GM12872 (cell line): ENCODE measurements at regions not wholly inside any gene's neighbourhood (a gene's known extent, or its start where the extent isn't known, plus 50 kb on each side); places are given as distances from the start of the nearest gene placed in this dataset.

Source experiments
- TF ChIP-seq, protein P1 (sequence below): IDR thresholded peaks from 3 replicates; pipeline ENCODE4 v1.5.1; 2011; ENCODE audit warnings: low read depth, mild to moderate bottlenecking, low read length, moderate library complexity; ENCODE audit not compliant: insufficient read depth

DNA sequence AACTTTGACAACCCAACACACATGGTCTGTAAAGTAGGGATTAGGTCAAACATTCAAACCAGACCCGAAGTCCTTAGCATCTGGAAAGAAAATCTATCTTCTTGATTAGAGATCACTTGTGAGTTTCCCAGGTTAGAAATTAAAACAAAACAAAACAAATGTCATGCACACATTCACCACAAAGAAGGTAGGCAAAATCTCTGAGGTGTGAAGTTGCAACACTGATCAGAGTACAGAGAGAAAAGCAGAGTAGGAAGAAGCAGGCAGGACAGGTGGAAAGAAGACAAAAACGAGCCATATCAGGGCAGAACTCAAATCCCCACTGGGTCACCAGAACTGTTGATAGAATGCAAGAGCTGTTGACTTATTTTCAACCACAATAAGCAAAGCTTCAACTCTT is 102.8 kb upstream of the THSD7A start:
- TF ChIP-seq, protein P1, sequence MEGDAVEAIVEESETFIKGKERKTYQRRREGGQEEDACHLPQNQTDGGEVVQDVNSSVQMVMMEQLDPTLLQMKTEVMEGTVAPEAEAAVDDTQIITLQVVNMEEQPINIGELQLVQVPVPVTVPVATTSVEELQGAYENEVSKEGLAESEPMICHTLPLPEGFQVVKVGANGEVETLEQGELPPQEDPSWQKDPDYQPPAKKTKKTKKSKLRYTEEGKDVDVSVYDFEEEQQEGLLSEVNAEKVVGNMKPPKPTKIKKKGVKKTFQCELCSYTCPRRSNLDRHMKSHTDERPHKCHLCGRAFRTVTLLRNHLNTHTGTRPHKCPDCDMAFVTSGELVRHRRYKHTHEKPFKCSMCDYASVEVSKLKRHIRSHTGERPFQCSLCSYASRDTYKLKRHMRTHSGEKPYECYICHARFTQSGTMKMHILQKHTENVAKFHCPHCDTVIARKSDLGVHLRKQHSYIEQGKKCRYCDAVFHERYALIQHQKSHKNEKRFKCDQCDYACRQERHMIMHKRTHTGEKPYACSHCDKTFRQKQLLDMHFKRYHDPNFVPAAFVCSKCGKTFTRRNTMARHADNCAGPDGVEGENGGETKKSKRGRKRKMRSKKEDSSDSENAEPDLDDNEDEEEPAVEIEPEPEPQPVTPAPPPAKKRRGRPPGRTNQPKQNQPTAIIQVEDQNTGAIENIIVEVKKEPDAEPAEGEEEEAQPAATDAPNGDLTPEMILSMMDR: no peak

- TF ChIP-seq, protein P1: no peak
Measured at GRCh38 chr7:11935905-11936304, 103.9 kb upstream of the THSD7A start.

GRCh38 chr7:11946794-11947193 is 114.8 kb upstream of the THSD7A start:
- TF ChIP-seq, protein P1: no peak

DNA sequence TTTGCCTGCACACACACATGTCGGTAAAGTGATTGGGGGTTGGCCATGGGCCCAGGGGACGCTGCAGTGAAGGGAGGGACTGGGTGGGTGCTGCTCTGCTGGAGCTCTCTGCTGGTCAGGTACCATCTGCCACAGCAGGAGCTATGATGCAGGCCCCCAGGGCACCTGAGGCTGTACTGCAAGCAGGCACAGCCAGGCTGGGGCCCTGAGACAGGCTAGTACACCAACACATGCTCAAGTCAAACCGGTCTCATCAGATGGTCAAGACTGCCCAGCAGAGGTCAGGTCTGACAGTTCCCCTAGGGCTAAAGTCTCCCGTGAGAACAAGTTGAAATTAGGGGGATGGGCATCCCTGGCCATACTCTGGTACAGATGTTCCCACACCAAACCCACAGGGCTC is 118.3 kb upstream of the THSD7A start:
- TF ChIP-seq, protein P1: no peak

DNA sequence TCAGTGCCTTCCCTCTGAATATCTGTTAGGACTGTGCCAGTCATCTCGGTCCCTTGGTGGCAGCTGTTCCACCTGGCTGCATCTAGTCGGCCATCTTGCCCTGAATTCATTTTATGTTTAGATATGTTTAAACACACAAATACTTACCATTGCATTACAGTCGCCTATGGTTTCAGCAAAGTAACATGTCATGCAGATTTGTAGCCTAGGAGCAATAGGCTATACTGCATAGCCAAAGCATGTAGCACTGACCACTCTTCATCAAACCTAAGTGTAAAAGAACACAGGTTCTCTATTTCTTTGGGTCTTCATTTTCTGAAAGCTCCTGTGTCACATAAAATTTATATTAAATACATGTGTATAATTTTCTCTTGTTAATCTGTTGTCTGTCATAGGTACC is 118.9 kb upstream of the THSD7A start:
- TF ChIP-seq, protein P1: no peak

- TF ChIP-seq, protein P1: no peak
Measured at GRCh38 chr7:11951909-11952308, 119.9 kb upstream of the THSD7A start.

- TF ChIP-seq, protein P1: no peak
Measured at GRCh38 chr7:11952972-11953371, 121.0 kb upstream of the THSD7A start.

DNA sequence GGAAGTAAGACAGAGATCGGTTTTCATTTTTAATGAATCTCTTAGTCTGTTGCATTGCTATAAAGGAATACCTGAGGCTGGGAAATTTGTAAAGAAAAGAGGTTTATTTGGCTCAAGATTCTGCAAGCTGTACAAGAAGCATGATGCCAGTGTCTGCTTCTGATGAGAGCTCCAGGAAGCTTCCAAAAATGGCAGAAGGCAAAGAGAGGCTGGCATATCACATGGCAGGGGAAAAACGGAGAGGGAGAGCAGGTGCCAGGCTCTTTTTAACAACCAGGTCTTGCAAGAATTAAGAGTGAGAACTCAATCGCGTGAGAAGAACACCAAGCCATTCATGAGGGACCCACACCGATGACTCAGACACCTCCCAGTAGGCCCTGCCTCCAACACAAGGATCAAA is 125.0 kb upstream of the THSD7A start:
- TF ChIP-seq, protein P1: no peak
